GM12892 (cell line): ENCODE measurements at regions not wholly inside any gene's neighbourhood (a gene's known extent, or its start where the extent isn't known, plus 50 kb on each side); places are given as distances from the start of the nearest gene placed in this dataset.

Experiments used
- DNase-seq: peaks from one replicate; pipeline ENCODE4 v3.0.0; 2011; ENCODE audit not compliant: insufficient read length
- FAIRE-seq: peaks from 2 replicates; lab custom pipeline; 2011; peaks lifted over from hg19 to GRCh38; lab: Jason Lieb, UNC
- POLR2A ChIP-seq: IDR thresholded peaks from 2 replicates; pipeline ENCODE4 v1.6.1; 2011; ENCODE audit warnings: low read depth, low read length, control low read depth
- POLR2AphosphoS5 ChIP-seq: IDR thresholded peaks from 2 replicates; pipeline ENCODE4 v1.6.1; 2011; ENCODE audit warnings: low read depth, low read length, control low read depth
- TAF1 ChIP-seq: IDR thresholded peaks from 2 replicates; pipeline ENCODE4 v1.6.1; 2011; ENCODE audit warnings: low read depth, mild to moderate bottlenecking, control low read depth, low read length, borderline replicate concordance

DNA sequence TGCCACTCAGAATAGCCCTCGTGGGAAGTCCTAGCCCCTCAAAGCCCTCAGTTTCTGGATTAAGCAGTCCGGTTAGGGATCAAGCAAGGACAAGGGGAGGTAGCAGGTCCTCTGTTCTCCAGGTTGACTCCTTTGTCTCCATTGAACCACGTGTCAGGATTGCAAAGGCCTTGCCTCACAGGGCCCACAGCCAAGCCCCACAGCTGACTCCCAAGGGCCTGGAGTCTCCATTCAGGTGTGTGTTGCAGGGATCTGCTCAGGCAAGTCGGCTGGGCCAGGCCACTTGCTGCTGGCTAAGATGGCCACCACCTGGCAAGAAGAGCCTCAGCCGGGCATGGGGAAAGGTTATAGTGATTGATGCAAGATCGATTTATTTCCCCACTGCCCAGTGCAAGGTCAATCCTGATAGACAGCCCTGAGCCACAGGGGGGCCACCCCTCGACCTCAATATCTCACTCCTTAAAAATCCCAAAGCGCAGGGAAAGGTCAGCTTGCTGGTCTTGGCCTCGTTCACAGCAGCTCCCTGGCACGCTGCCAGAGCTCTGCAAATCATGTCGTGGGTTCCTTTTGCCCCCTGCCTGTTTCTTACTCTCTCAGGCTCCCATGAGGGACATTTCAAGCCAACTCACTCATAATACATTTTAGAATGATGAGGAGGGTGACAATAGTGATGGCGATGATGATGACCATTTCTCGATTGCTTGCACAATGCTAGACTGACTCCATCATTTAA is 75.9 kb downstream of the EDN3 start:
- TF ChIP-seq POLR2A: no peak
- no peak for TF ChIP-seq POLR2AphosphoS5
- no peak for TF ChIP-seq TAF1
- no peak for FAIRE-seq
- no peak for DNase-seq

DNA sequence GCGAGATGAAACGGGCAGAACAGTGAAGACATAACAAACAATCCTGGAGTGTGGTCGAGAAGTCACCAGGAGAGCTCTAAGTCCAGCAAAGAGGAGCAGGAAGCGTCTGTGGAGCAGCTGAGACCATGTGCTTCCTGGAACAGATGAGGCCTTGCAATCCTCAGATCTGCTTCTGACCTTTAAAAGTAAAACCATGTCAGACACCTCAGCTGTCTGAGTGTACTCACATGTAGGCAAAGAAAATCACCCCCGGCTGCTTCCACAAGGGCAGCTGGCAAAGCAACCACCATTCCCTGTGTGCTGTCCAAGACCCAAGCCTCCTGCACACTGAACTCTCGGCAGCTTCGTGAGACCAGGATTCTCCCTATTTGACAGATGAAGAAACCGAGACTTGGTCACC is 76.6 kb downstream of the EDN3 start:
- TF ChIP-seq POLR2A (no peak), POLR2AphosphoS5 (no peak), TAF1 (no peak)
- FAIRE-seq: no peak
- DNase-seq: no peak

DNA sequence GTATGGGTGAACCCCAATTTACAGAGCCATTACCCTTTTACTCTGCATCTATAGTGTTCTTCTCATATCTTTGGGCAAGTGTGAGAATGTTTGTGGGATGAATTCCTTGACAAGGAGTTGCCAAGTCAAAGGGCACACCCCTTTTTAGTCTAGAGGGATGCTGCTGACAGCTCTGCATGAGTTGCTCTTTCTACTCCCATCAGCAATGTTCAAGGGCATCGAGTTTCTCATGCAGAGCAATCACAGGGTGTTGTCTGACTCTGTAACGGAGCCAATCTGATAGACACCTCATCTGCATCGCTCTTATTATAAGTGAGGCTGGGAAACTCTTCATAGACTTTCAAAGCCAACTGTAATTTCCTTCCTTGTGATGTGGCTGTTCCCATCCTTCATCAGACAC is 77.4 kb downstream of the EDN3 start:
- DNase-seq: no peak
- FAIRE-seq: no peak
- no peak for TF ChIP-seq POLR2A
- no peak for TF ChIP-seq TAF1
- no peak for TF ChIP-seq POLR2AphosphoS5

DNA sequence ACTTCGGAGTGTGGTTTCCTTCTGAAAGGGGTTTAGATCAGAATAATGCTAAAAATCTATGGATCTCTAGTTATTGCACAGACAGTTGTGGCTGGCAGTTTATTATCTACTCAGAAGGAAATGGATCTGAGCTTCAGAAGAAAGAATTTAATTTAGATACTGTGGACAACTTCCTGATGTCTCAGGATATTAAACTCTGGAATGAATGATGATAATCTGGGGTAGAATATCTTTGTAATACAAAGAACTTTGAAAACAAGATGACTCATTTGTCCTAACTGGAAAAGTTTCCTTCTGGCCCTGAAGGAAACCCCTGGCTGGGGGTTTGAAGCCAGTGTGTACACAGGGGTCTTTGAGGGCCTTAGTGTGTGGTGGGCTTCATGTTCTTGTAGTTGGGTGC is 78.0 kb downstream of the EDN3 start:
- no peak for DNase-seq
- no peak for FAIRE-seq
- no peak for TF ChIP-seq POLR2AphosphoS5
- no peak for TF ChIP-seq POLR2A
- TF ChIP-seq TAF1: no peak

DNA sequence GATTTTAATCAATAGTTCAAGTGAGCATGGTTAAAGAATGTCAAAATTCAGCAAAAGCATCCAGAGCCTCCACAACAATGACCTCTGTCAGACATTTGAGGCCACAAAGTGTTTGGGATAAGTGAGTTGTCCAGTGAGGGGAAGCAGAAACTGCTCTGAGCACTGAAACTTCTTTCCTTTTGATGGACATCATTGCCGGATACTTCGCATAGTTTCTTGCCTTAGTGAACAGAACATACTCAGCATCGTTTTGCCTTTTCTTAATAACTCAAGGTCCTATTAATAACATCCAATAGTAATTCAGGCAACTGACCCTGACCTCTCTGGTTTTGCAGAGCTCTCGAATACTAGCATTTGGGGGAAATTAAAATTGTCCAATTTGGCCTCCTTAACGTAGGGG is 78.6 kb downstream of the EDN3 start:
- TF ChIP-seq TAF1 (no peak), POLR2A (no peak), POLR2AphosphoS5 (no peak)
- DNase-seq: no peak
- FAIRE-seq: no peak

DNA sequence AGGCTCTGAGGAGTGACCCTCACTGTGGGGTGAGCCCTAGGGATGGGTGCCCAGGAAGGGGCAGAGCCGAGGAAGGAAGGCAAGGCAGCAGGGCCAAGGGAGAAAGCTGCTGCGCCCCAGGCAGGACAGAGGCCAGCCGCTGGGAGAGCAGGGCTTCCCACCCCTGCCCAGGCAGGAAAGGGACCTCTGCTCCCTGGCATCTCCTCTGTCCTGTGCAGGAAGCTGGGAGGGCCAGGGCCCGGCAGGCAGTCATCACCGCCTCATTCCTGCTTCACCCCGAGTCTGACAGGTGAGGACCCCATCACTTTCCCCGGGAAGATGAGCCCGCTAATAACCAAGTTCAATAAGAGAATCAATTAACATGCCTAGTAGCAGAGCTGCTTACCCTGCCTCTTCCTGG is 81.3 kb downstream of the EDN3 start:
- TF ChIP-seq TAF1 (no peak), POLR2A (no peak), POLR2AphosphoS5 (no peak)
- DNase-seq: no peak
- no peak for FAIRE-seq

DNA sequence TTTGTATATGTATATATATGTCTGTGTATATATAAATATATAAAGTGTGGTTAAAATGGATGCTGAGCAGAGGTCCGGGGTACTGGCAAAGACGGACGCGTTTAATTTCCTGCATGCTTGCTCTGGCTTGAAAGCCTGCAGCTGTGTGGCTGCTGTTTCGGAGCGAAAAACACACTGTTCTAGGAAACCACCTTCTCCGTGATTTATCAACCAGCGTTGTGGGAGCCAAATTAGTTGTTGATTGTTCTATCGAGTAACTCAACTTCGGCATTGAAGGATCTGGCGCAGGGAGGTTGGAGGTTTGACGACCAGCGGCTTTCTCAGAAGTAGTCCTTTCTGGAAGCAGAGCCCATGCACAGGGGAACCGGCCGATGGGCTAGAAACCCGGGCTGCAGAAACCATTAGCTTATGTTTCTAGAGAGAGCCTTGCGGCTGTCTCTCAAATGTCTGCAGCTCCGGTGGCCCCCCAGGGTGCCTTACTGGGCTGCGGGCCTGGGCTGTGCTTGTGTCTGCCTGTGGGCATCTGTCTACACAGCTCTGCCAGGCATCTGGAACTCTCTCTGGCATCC is 81.8 kb downstream of the EDN3 start:
- no peak for TF ChIP-seq TAF1
- FAIRE-seq (no peak), DNase-seq (no peak)

DNA sequence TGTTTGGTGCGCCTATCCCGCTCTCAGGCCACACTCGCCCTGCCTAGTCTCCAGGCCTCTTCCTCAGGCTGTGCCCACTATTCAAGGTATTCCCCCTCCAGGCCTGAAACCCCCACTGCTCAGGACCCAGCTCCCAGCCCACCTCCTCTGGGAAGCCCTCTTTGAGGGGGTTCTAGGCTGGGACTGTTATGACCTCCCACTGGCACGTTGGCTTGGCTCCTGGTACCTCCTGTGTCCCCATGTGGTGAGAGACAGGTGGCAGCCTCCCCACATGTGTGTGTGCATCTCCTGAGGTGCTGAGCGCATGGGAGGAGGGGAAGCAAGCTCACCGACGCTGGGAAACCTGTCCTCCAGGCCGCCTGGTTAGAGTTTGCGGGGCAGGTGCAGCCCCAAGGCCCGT is 82.5 kb downstream of the EDN3 start:
- TF ChIP-seq TAF1 (no peak), POLR2A (no peak), POLR2AphosphoS5 (no peak)
- no peak for DNase-seq
- no peak for FAIRE-seq

DNA sequence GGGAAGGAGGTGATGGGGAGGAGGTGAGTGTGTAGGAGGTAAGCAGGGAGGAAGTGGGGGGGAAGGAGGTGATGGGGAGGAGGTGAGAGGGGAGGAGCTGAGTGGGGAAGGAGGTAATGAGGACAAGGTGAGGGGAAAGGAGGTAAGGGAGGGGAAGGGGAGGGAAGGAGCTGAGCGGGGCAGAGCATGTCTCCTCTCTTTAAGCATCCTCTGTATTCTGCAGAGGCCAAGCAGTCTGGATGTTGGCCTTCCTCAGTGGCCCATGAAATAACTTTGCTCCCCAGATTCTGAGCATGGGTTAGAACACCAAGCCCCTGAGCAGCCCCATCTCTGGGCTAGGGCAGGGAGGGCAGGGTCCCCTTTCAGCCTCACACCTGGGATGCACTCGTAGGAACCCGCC is 84.6 kb downstream of the EDN3 start:
- DNase-seq: no peak
- TF ChIP-seq POLR2A: no peak
- FAIRE-seq: no peak

DNA sequence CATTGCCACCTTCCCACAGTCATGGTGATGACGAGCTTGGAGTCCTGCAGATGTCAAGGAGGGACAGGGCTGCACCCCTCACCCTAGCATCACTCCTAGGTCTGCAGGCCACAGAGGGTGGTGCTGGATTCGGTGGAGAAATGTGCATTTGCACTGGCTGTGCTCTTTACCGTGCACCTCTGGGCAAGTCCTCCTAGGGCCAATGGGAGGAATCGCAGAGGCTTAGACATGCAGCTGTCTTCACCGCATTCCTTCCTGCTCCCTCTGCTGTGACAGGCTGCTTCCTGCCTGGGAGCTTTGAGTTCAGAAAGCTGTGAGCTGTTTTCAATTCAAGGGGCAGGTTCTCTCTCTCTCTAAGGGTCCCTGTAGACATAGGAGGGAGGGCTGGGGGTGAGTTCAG is 85.1 kb downstream of the EDN3 start:
- FAIRE-seq (no peak), DNase-seq (no peak)
- no peak for TF ChIP-seq POLR2AphosphoS5
- TF ChIP-seq POLR2A: no peak
- TF ChIP-seq TAF1: no peak

DNA sequence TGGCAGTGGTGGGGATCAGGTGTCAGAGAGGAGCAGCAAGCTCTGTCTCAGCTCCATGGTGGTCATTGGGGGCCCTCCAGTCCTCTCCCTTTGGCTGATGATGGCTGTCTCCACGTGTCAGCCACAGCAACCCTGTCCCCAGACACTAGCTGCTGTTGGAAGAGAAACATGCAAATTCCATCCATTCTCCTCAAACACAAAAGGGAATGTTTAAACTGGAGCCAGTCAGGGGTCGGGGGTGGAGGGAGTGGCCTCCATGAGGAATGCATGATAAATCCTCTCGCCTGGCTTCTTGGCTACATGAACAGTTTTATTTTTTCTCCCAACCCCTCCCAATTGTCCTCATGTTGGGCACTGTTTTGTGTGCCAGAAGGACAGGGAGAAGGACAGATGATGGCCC is 86.4 kb downstream of the EDN3 start:
- TF ChIP-seq POLR2AphosphoS5: no peak
- TF ChIP-seq POLR2A: no peak
- no peak for TF ChIP-seq TAF1
- DNase-seq (no peak), FAIRE-seq (no peak)

DNA sequence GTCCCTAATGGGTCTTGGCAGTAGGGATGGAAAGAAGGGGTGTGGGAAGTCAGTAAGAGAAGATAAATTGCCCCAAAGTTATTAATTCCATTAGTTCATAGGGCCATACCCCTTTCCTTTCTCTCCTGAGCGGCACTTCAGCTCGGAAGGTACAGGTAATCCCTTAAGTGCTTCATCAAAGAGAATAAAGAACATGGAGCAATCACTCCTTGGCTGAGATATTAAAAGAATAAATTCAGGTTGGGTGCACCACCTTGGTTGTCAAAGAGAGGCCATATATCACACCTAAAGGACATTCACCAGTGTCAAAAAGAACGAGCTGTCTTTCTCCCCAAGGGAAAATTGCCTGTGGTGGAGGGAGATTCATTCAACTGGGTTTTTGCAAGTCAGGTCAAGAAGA is 87.5 kb downstream of the EDN3 start:
- DNase-seq (no peak), FAIRE-seq (no peak)
- TF ChIP-seq POLR2AphosphoS5 (no peak), TAF1 (no peak), POLR2A (no peak)

DNA sequence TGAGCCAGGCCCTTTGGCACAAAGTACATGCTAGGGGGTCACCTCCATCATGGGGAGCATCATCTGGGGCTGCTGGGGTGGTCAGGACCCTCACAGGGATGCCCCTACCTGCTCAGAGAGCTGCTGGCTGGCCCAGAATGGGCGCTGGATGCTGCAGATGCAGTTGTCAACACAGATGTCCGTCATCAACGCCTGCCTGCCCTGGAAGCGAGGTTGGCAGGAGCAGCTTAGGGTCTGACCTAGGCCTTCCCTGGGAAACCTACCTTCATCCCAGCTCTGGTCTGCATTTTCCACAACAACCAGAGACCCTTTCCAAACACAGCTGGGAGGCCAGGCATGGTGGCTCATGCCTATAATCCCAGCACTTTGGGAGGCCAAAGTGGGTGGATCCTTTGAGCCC is 88.0 kb downstream of the EDN3 start:
- no peak for DNase-seq
- no peak for TF ChIP-seq POLR2AphosphoS5
- no peak for TF ChIP-seq POLR2A
- TF ChIP-seq TAF1: no peak
- no peak for FAIRE-seq
